Trophoblast cell (in vitro differentiated cells and primary cell): ENCODE measurements at regions not wholly inside any gene's neighbourhood (a gene's known extent, or its start where the extent isn't known, plus 50 kb on each side); places are given as distances from the start of the nearest gene placed in this dataset.

Source experiments
- DNase-seq, 2 donors: peaks; one replicate each; pipeline ENCODE4 v3.0.0-alpha.2; 2016
- H2AFZ ChIP-seq: 2 replicates; pipeline ENCODE4 v1.6.1; 2013; ENCODE audit warnings: low read length, moderate library complexity, mild to moderate bottlenecking; ENCODE audit not compliant: insufficient read depth, poor library complexity
- H2AK5ac ChIP-seq: 2 replicates; pipeline ENCODE4 v1.6.1; 2013; ENCODE audit warnings: mild to moderate bottlenecking, low read length
- H2BK120ac ChIP-seq: 2 replicates; pipeline ENCODE4 v1.6.1; 2013; ENCODE audit warnings: low read length, mild to moderate bottlenecking, moderate library complexity; ENCODE audit not compliant: insufficient read depth, poor library complexity
- H2BK12ac ChIP-seq: 2 replicates; pipeline ENCODE4 v1.6.1; 2013; ENCODE audit warnings: mild to moderate bottlenecking, low read length, moderate library complexity
- H2BK5ac ChIP-seq: 2 replicates; pipeline ENCODE4 v1.6.1; 2013; ENCODE audit warnings: low read length, low read depth, moderate library complexity, mild to moderate bottlenecking; ENCODE audit not compliant: poor library complexity
- H3K14ac ChIP-seq: 2 replicates; pipeline ENCODE4 v1.6.1; 2013; ENCODE audit warnings: mild to moderate bottlenecking, low read length
- H3K18ac ChIP-seq: 2 replicates; pipeline ENCODE4 v1.6.1; 2013; ENCODE audit warnings: mild to moderate bottlenecking, low read length
- H3K23ac ChIP-seq: 2 replicates; pipeline ENCODE4 v1.6.1; 2013; ENCODE audit warnings: low read length
- H3K27ac ChIP-seq: 2 replicates; pipeline ENCODE4 v1.5.1; 2013; ENCODE audit warnings: low read depth, mild to moderate bottlenecking, inconsistent platforms, low read length, moderate library complexity
- H3K27me3 ChIP-seq: 2 replicates; pipeline ENCODE4 v1.6.1; 2013; ENCODE audit warnings: inconsistent platforms, mild to moderate bottlenecking, low read length, moderate library complexity; ENCODE audit not compliant: insufficient read depth
- H3K36me3 ChIP-seq, 2 experiments: 1 replicate in 1 of 2; 2 replicates in 1 of 2; pipeline ENCODE4 v1.6.1; 2013; ENCODE audit warnings: low read length in 2 of 2, mild to moderate bottlenecking in 2 of 2, moderate library complexity in 1 of 2; ENCODE audit not compliant: insufficient read depth in 2 of 2, control insufficient read depth in 1 of 2
- H3K4ac ChIP-seq: 2 replicates; pipeline ENCODE4 v1.6.1; 2013; ENCODE audit warnings: low read depth, mild to moderate bottlenecking, low read length, moderate library complexity
- H3K4me1 ChIP-seq, 2 experiments: 1 replicate in 1 of 2; 2 replicates in 1 of 2; pipeline ENCODE4 v1.6.1; 2013; ENCODE audit warnings: low read length in 2 of 2, mild to moderate bottlenecking in 2 of 2, moderate library complexity in 1 of 2; ENCODE audit not compliant: insufficient read depth in 2 of 2, control insufficient read depth in 1 of 2
- H3K4me2 ChIP-seq: 2 replicates; pipeline ENCODE4 v1.6.1; 2013; ENCODE audit warnings: inconsistent platforms, mild to moderate bottlenecking, low read length, moderate library complexity
- H3K4me3 ChIP-seq: 2 replicates; pipeline ENCODE4 v1.5.1; 2013; ENCODE audit warnings: mild to moderate bottlenecking, low read depth, low read length, inconsistent platforms
- H3K79me1 ChIP-seq: one replicate; pipeline ENCODE4 v1.6.1; 2013; ENCODE audit warnings: low read length
- H3K79me2 ChIP-seq: 2 replicates; pipeline ENCODE4 v1.6.1; 2013; ENCODE audit warnings: low read length, mild to moderate bottlenecking; ENCODE audit not compliant: control insufficient read depth, insufficient read depth, poor library complexity
- H3K9ac ChIP-seq: 2 replicates; pipeline ENCODE4 v1.6.1; 2013; ENCODE audit warnings: mild to moderate bottlenecking, low read length
- H3K9me3 ChIP-seq: 2 replicates; pipeline ENCODE4 v1.6.1; 2013; ENCODE audit warnings: low read depth, mild to moderate bottlenecking, control low read depth, inconsistent platforms, low read length; ENCODE audit not compliant: insufficient read depth
- H4K12ac ChIP-seq: 2 replicates; pipeline ENCODE4 v1.6.1; 2013; ENCODE audit warnings: low read depth, mild to moderate bottlenecking, low read length, moderate library complexity
- H4K8ac ChIP-seq: 2 replicates; pipeline ENCODE4 v1.6.1; 2013; ENCODE audit warnings: low read depth, mild to moderate bottlenecking, low read length, moderate library complexity
- H4K91ac ChIP-seq: one replicate; pipeline ENCODE4 v1.6.1; 2013; ENCODE audit warnings: low read depth, mild to moderate bottlenecking, low read length, moderate library complexity
- WGBS: extraction: QIAGEN DNeasy Blood & Tissue Kit; methylation state at CpG from one replicate; pipeline ENCODE4 v1.1.7; 2013; ENCODE audit warnings: missing lambda C conversion rate; ENCODE audit not compliant: insufficient read length, insufficient coverage; ENCODE audit errors: extremely low coverage; 5-methylcytosine and 5-hydroxymethylcytosine counted together

DNA sequence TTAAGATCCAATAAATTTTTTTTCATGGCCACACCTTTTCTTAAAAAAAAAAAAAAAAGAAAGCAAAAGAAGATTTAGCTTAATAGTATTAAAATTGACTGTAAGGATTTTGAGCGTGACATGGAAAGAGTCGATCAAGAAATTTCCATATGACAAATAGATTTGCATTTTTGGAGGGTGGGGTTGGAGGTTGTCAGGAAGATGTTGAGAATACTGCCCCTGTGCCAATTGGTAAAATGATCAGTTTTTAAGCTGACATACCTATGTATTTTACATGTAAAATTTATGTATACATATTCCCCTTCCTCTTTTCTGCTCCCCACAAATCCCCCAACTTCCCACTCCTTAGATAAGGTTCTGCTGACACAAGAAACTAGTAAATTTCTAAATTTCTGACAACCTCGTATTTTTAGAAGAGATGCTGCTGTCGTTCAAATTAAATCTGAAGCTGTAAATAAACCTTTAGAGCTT, 520.9 kb downstream of the CD83 start:
- Histone ChIP-seq H3K79me2 (no peaks in the 10 kb centered on the region), H3K18ac (no peak overlapping the region), H3K4me2 (no peak overlapping the region), H4K91ac (no peak overlapping the region), H2BK120ac (no peak overlapping the region), H3K4ac (no peak overlapping the region), H3K4me1 (peaks cover 6 to 17% of the 10 kb centered on the region in 2 experiments), H4K12ac (no peak overlapping the region), H2BK12ac (no peak overlapping the region), H3K4me3 (no peak overlapping the region), H4K8ac (no peak overlapping the region), H3K9me3 (peaks cover 2% of the 10 kb centered on the region), H2AK5ac (no peak overlapping the region), H3K27ac (no peak overlapping the region), H3K9ac (no peak overlapping the region), H3K23ac (no peak overlapping the region), H2AFZ (no peak overlapping the region), H3K79me1 (peaks cover 2% of the 10 kb centered on the region), H2BK5ac (no peak overlapping the region), H3K14ac (no peak overlapping the region), H3K27me3 (no peaks in the 10 kb centered on the region), H3K36me3 (no peaks in the 10 kb centered on the region)
- WGBS = no CpG with 5 or more reads among the region's 4 CpGs
- no peak for DNase-seq

DNA sequence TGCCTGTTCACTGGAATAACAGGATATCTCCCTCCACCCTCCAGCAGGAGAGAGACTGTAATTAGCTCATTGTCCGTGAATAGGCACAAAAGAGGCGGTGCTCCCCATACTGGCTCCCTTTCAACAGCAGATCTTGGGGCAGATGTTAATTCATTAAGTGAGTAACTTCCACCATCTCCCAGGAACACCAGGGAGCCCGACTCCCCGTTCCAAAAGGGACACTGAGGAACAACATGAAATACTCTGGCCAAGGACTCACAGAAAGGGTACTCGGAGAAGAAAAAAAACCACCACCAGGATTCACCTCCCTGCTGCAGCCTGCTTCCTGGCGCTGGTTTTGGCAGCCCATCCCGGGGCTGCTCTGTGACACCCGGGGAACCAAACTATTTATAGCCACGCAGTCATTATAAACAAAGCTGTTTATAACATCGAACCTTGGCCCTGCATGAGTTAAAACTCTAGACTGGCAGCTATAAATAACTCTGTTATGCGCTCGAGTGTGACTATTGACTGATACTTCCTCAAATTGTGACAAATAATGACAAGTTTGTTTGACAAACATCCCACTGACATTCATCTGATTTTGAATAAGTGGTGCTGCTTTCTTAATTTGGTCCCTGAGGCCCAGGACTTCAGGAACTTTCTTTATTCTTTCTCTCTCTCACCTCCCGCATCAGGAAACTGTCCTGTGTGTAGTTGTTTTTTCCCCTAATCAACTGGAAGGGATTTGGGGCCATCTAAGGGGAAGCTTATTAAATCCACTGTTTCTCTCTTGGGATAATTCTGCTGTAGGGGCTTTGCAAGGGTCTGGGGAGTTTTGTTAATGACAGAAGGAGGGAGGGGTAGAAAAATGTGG, 521.6 kb downstream of the CD83 start:
- Histone ChIP-seq H3K79me1 (peaks cover 2% of the 10 kb centered on the region), H3K79me2 (no peaks in the 10 kb centered on the region), H2BK12ac (peak overlapping the region; percentile 28), H3K4me3 (no peak overlapping the region), H4K8ac (no peak overlapping the region), H4K91ac (no peak overlapping the region), H3K4ac (no peak overlapping the region), H2AFZ (peak overlapping the region; percentile 52), H3K14ac (no peak overlapping the region), H2BK5ac (no peak overlapping the region), H3K4me2 (no peak overlapping the region), H3K18ac (no peak overlapping the region), H2AK5ac (no peak overlapping the region), H3K9ac (no peak overlapping the region), H3K23ac (no peak overlapping the region), H4K12ac (no peak overlapping the region), H3K27ac (no peak overlapping the region), H3K27me3 (no peaks in the 10 kb centered on the region), H2BK120ac (no peak overlapping the region), H3K9me3 (peaks cover 2% of the 10 kb centered on the region), H3K36me3 (no peaks in the 10 kb centered on the region), H3K4me1 (peaks cover 6 to 13% of the 10 kb centered on the region in 2 experiments)
- no CpG with 5 or more reads among the region's 13 CpGs for WGBS
- peak; percentile 2 to 12 for DNase-seq

DNA sequence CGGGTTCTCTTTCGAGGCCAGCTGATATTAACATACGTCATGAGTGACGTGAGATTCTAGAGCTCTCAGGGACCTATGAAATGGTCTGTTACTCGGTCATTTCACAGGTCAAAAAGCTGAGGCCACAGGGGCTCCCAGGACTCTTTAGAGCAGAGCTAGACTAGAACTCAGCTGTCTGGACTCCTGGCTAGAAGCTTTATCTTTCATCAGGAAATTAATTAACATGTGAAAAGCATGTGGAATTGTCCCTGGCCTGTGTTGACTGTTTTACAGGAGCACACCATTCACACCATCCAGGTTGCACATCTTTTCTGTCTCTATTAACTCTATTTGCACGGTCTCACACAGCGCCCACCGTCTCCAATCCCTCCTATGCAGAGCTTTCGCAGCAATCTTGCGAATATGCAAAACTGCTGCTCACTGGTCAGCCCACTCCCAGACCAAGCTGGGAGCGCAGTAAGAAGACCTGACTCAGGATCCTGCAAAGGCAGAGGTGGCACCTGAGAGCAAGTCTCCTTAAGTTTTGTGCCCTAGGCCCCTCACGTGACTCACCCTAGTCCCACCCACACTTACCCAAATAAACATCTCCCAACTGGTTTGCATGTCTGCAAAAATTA, 522.5 kb downstream of the CD83 start:
- Histone ChIP-seq H2BK5ac (no peak overlapping the region), H4K8ac (no peak overlapping the region), H3K14ac (no peak overlapping the region), H3K27me3 (no peaks in the 10 kb centered on the region), H3K79me2 (no peaks in the 10 kb centered on the region), H3K9me3 (peaks cover 2% of the 10 kb centered on the region), H3K36me3 (no peaks in the 10 kb centered on the region), H3K79me1 (peaks cover 2% of the 10 kb centered on the region), H3K18ac (no peak overlapping the region), H3K9ac (no peak overlapping the region), H4K91ac (no peak overlapping the region), H3K23ac (no peak overlapping the region), H3K27ac (no peak overlapping the region), H3K4ac (no peak overlapping the region), H3K4me2 (no peak overlapping the region), H2BK120ac (no peak overlapping the region), H3K4me3 (no peak overlapping the region), H2AFZ (no peak overlapping the region), H2AK5ac (no peak overlapping the region), H4K12ac (no peak overlapping the region), H3K4me1 (peaks cover 5 to 10% of the 10 kb centered on the region in 2 experiments), H2BK12ac (no peak overlapping the region)
- no CpG with 5 or more reads among the region's 12 CpGs for WGBS
- no peak for DNase-seq

DNA sequence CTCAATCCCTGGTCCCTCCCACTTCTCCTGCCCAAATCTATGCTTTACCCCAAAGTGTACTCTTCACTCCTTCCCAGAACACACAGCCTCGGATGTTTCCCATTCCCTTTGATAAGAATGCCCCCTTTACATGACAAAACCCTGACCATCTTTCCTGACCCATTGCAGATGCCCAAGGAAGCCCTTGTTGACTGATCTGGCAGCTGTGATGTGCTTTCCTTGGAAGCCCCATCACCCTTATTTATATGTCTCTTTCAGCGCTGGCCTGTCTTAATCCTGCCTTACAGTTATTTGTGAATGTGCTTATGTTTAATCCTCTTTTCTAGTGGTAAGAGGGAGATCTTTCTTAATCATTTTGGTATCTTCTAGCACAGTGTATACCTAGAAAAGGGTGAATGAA, 523.1 kb downstream of the CD83 start:
- Histone ChIP-seq H3K79me2 (no peaks in the 10 kb centered on the region), H2AFZ (no peak overlapping the region), H3K4ac (no peak overlapping the region), H3K36me3 (no peaks in the 10 kb centered on the region), H2AK5ac (no peak overlapping the region), H4K8ac (no peak overlapping the region), H3K4me1 (peaks cover 3 to 7% of the 10 kb centered on the region in 2 experiments), H2BK12ac (no peak overlapping the region), H3K9me3 (no peaks in the 10 kb centered on the region), H3K23ac (no peak overlapping the region), H2BK120ac (no peak overlapping the region), H3K27me3 (no peaks in the 10 kb centered on the region), H3K9ac (no peak overlapping the region), H3K79me1 (peaks cover 2% of the 10 kb centered on the region), H2BK5ac (no peak overlapping the region), H3K14ac (no peak overlapping the region), H4K91ac (no peak overlapping the region), H4K12ac (no peak overlapping the region), H3K4me2 (no peak overlapping the region), H3K27ac (no peak overlapping the region), H3K4me3 (no peak overlapping the region), H3K18ac (no peak overlapping the region)
- DNase-seq = no peak
- WGBS = no CpG with 5 or more reads among the region's 2 CpGs
